Epithelial cell of prostate (primary cell): ENCODE measurements at regions not wholly inside any gene's neighbourhood (a gene's known extent, or its start where the extent isn't known, plus 50 kb on each side); places are given as distances from the start of the nearest gene placed in this dataset.
"Not testable (repeated sequence)": the region's sequence is repeated elsewhere in the genome, so short reads cannot be mapped to it uniquely, and the experiment has no call there.

ENCODE experiments used
- DNase-seq: peaks from one replicate; pipeline ENCODE4 v3.0.0-alpha.2; 2011; ENCODE audit warnings: low read depth, low spot score
- H3K27ac ChIP-seq: fragments of 450-650 bp; 2 replicates; pipeline ENCODE4 v1.5.1; 2017; ENCODE audit warnings: mild to moderate bottlenecking

- no peak for DNase-seq
- H3K27ac ChIP-seq, result no peak overlapping the region
Observed at GRCh38 chr1:55823541-55824250, 608.5 kb upstream of the USP24 start.

DNA sequence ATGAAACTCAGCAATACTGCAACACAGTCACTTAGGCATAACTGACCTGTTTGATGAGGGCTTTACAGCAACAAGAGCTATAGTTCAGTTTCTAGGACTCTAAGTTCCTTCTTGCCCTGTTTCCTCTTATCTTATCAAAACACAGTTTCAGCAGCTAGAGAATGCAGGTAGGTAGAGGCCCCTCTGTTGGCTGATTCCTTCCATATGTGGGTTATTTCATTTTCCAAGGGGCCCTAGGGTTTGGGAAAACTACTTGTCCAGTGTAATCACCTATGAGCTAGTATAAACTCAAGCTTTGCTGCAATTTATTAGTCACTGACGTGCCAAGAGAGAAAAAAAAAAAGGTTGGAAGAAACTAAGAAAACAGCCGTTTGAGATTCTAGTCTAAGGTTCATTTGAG lies 607.7 kb upstream of the USP24 start:
- H3K27ac ChIP-seq, result no peak overlapping the region
- no peak for DNase-seq

- DNase-seq, result no peak
- no peak overlapping the region for H3K27ac ChIP-seq
Observed at GRCh38 chr1:55821234-55821633, 606.1 kb upstream of the USP24 start.

GRCh38 chr1:55820501-55820900 lies 605.3 kb upstream of the USP24 start:
- no peak for DNase-seq
- H3K27ac ChIP-seq, result no peak overlapping the region

DNA sequence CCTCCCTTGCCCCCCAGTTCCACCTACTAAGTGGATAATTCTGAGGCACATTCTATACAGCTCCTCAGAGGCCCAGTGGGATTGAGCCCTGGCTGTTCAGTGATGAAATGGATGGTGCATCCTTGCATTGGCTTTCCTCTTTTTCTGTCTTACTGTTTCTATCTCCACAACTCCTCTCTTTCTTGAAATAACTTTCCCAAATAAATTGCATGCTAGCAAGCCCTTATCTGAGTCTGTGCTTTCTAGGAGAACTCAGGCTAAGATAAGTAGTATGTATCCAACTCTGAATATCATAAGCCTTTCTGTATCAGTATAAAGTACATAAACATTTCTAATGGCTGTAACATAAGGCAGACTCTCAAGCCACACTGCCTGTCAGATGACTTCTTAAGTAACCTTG lies 603.8 kb upstream of the USP24 start:
- DNase-seq, result no peak
- no peak overlapping the region for H3K27ac ChIP-seq

GRCh38 chr1:55816456-55817426 lies 601.6 kb upstream of the USP24 start:
- DNase-seq, result no peak
- no peak overlapping the region for H3K27ac ChIP-seq

DNA sequence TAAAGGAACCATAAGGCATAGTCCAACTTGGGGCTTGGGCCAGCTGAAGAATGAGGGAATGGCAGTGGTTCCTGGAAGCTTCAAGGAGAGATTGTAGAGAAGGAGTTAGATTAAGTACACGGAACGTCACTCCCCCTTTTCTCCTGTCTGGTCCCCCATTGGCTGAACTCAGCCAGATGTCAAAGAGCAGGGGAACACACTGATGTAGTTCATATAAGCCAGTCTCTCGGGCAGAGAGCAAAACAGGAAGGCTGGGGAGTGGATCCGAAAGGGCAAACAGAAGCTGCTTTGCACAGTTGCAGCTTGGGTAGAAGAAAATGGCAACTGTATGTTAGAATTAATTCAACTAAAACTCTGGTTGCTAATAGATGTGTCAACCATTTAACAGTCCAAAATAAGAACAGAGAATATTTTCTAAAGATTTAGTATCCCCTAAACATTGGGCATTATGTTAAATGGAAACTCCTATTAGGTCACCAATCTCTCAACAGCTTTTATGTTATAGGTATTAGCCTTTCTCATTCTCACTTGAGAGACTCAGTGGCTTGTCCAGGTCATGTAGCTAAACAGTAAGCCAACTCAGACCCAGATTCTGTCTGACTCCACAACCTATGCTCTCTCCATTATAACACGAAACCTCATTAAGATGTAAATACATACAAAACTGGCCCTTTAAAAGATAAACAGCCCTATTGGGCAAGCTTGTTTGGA lies 600.7 kb upstream of the USP24 start:
- no peak overlapping the region for H3K27ac ChIP-seq

GRCh38 chr1:55814967-55815366 lies 599.8 kb upstream of the USP24 start:
- DNase-seq, result no peak
- H3K27ac ChIP-seq, result no peak overlapping the region

More for the DNA sequence above, 600.7 kb upstream of the USP24 start:
- DNase-seq, result no peak

- no peak for DNase-seq
- H3K27ac ChIP-seq, result no peak overlapping the region
Observed at GRCh38 chr1:55813618-55814017, 598.5 kb upstream of the USP24 start.

GRCh38 chr1:55812281-55812680 lies 597.1 kb upstream of the USP24 start:
- H3K27ac ChIP-seq, result no peak overlapping the region
- no peak for DNase-seq

- no peak overlapping the region for H3K27ac ChIP-seq
- no peak for DNase-seq
Observed at GRCh38 chr1:55808263-55808662, 593.1 kb upstream of the USP24 start.

- H3K27ac ChIP-seq, result no peak overlapping the region
- no peak for DNase-seq
Observed at GRCh38 chr1:55803429-55803828, 588.3 kb upstream of the USP24 start.

DNA sequence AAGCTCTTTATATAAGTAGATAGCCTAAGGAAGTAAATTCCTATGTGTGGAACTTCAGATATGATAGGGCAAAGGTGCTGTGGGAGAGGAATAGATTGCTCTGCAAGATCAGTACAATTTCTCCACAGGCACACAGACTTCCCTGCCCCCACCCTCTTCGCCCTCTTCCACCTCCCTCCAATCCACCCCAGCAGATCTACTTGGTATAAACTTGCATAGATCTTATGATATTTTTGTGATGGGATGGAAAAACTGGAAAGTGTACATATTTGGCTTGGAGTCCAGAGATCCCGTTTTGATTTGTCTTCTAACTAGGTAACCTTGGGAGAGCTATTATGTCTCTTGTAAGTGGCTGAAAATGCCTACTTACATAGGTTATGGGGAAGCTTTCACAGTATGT lies 586.3 kb upstream of the USP24 start:
- H3K27ac ChIP-seq, result no peak overlapping the region
- no peak for DNase-seq

DNA sequence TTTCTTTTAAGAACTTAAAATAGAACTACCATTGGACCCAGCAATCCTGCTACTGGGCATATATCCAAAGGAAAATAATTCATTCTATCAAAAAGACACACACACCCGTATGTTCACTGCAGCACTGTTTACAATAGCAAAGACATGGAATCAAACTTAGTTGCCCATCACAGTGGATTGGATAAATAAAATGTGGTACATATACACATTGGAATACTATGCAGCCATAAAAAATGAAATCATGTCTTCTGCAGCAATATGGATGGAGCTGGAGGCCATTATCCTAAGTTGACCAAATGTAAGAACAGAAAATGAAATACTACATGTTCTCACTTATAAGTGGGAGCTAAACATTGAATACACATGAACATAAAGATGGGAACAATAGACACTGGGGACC lies 585.3 kb upstream of the USP24 start:
- DNase-seq, result no peak

GRCh38 chr1:55793856-55794255 lies 578.7 kb upstream of the USP24 start:
- no peak overlapping the region for H3K27ac ChIP-seq
- DNase-seq, result no peak

More for the DNA sequence above, 585.3 kb upstream of the USP24 start:
- no peak overlapping the region for H3K27ac ChIP-seq

GRCh38 chr1:55792870-55793269 lies 577.7 kb upstream of the USP24 start:
- no peak overlapping the region for H3K27ac ChIP-seq
- no peak for DNase-seq

- DNase-seq, result no peak
Observed at GRCh38 chr1:55789466-55789865, 574.3 kb upstream of the USP24 start.

GRCh38 chr1:55786396-55786795 lies 571.2 kb upstream of the USP24 start:
- no peak overlapping the region for H3K27ac ChIP-seq
- DNase-seq, result no peak

More at GRCh38 chr1:55789466-55789865, 574.3 kb upstream of the USP24 start:
- H3K27ac ChIP-seq, result no peak overlapping the region

GRCh38 chr1:55784941-55785450 lies 569.8 kb upstream of the USP24 start:
- H3K27ac ChIP-seq, DNase-seq: not testable (repeated sequence)

DNA sequence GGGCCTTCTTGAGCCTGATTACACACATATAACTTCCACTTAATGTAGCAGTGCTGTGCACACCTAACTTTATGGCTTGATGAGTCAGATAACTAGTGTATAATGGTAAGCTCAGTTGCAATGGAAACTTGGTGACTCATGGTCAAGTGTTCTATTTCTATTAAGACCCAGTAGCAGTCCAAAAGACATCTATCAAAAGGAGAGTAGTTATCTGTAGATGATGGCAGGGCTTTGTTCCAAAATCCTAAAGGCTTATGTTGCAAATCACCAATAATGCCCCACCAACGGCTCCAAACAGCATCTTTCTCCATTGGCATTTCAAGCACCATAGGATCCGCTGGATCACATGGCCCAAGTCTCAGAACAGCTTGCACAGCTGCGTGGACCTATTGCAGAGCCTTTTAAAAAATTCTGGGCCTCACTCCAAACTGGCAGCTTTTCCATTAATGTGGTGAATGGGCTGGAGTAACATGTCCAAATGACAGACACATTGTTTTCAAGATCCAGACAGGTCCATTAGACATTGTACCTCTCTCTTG lies 566.8 kb upstream of the USP24 start:
- DNase-seq, result peak; percentile 83
- H3K27ac ChIP-seq, result no peak overlapping the region
